Dendritic cell treated with granulocyte-macrophage colony-stimulating factor and Interleukin-4, amounts not matched to agents 40 ng/mL and 50 ng/mL, for 4 days (primary cell): ENCODE measurements at regions not wholly inside any gene's neighbourhood (a gene's known extent, or its start where the extent isn't known, plus 50 kb on each side); places are given as distances from the start of the nearest gene placed in this dataset.

ENCODE experiments used
- H3K27ac Mint-ChIP-seq: one replicate; pipeline ENCODE4 v1.8.0; 2022; ENCODE audit warnings: mild to moderate bottlenecking, mixed read lengths
- H3K27me3 Mint-ChIP-seq: one replicate; pipeline ENCODE4 v1.8.0; 2022; ENCODE audit warnings: mild to moderate bottlenecking, mixed read lengths
- H3K36me3 Mint-ChIP-seq: one replicate; pipeline ENCODE4 v1.8.0; 2022; ENCODE audit warnings: low read depth, mixed read lengths
- H3K4me1 Mint-ChIP-seq: one replicate; pipeline ENCODE4 v1.8.0; 2022; ENCODE audit warnings: low read depth, mixed read lengths
- H3K4me3 Mint-ChIP-seq: one replicate; pipeline ENCODE4 v1.8.0; 2022; ENCODE audit warnings: mild to moderate bottlenecking, moderate library complexity, mixed read lengths
- H3K9me3 Mint-ChIP-seq: one replicate; pipeline ENCODE4 v1.8.0; 2022; ENCODE audit warnings: mixed read lengths
- intact Hi-C: fragments of 100-400 bp; cut with micrococcal nuclease; formaldehyde crosslinking; loops from one replicate; pipeline ENCODE4 v1.15.0; 2022

DNA sequence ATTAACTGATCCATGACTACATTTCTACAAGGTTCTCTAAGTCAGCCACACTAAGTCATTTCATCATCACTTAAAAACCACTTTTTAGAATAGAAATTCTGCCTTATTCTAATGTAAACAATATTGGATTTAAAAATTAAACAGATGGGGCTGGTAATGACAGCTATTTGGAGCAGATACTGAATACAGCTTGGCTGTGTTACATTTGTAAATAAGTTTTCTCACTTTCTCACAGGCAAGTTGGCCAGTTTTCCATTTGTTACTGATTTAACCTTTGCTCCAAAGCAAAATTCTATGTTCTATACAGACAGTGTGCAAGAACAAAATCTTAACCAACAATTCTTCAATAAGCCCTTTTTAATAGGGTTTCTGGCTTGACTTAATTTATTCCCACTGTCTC is 370.7 kb downstream of the GRIA2 start:
- no peak overlapping the region for H3K4me3 Mint-ChIP-seq
- no peaks in the 10 kb centered on the region for H3K36me3 Mint-ChIP-seq
- H3K4me1 Mint-ChIP-seq = no peaks in the 10 kb centered on the region
- intact Hi-C loops = no loop called here
- no peak overlapping the region for H3K27ac Mint-ChIP-seq
- no peaks in the 10 kb centered on the region for H3K9me3 Mint-ChIP-seq
- no peaks in the 10 kb centered on the region for H3K27me3 Mint-ChIP-seq

DNA sequence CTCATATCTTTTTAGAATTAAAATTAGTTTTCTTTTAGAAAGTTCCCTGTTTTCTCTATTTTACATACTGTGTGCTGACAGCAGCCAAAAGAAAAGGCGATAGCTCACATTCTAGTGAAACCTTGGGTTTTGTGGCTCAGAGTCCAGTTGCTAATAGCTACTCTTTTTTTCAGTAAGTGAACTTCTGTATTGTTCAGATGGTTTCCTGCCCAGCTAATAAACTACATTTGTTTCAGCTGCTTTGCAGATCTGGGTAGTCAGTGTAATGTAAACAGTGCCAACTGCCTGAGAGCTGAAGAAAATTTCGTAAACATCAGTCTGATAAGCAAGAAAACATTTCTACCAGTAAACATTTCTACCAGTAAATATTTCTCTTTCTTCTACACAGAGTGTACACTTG is 370.2 kb downstream of the GRIA2 start:
- Mint-ChIP-seq H3K4me3 (no peak overlapping the region), H3K4me1 (no peaks in the 10 kb centered on the region), H3K9me3 (no peaks in the 10 kb centered on the region), H3K36me3 (no peaks in the 10 kb centered on the region), H3K27me3 (no peaks in the 10 kb centered on the region), H3K27ac (no peak overlapping the region)
- intact Hi-C loops = no loop called here

DNA sequence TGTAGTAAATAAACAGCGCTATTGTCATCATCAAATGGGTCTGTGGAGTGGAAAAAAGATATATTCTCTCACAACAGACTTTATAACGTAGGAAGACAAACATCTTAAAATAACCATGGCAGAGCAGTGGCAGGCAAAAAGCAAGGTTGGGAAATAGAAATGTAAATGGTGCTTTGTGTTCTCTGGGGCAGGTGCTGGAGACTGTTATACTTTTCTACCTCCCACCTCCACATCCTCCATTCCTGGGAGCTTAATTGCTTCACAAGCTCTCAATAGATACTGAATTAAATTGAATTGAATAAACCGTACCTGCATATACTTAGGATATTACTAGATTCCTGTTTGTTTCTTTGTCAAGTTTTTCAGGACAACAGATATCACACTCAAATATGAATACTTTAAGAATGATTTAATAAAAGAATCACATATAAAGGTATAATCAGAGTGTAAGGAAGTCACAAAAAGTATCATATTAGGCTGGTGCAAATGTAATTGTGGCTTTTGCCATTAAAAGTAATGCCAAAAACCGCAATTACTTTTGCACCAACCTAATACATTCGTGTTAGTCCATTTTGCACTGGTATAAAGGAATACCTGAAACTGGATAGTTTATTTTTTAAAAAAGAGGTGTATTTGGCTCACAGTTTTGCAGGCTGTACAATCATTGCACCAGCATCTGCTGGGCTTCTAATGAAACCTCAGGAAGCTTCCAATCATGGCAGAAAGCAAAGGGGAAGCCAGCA is 367.3 kb downstream of the GRIA2 start:
- Mint-ChIP-seq H3K4me3 (no peak overlapping the region), H3K36me3 (no peaks in the 10 kb centered on the region), H3K27me3 (no peaks in the 10 kb centered on the region), H3K27ac (no peak overlapping the region), H3K4me1 (no peaks in the 10 kb centered on the region), H3K9me3 (no peaks in the 10 kb centered on the region)
- intact Hi-C loops = no loop called here

DNA sequence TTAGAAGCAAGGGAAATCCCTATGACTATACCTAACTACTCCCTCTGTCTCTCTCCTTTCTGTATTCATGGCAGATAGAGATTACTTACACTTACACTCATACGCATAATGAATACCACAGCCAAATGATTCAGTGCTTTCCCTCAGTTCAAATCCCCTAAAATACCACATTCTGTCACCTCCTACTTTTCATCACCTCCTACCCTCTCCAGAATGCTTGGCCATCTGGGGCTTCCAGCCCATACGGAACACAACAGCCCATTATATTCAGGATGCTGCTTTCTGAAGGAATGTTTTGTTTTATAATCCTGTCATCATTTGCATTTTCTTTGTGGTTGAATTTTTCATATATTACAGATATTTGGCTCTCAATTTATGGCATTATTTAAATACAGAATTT is 361.6 kb downstream of the GRIA2 start:
- Mint-ChIP-seq H3K27ac (no peak overlapping the region), H3K27me3 (no peaks in the 10 kb centered on the region), H3K4me3 (no peak overlapping the region), H3K9me3 (no peaks in the 10 kb centered on the region), H3K36me3 (no peaks in the 10 kb centered on the region), H3K4me1 (no peaks in the 10 kb centered on the region)
- intact Hi-C loops = no loop called here

DNA sequence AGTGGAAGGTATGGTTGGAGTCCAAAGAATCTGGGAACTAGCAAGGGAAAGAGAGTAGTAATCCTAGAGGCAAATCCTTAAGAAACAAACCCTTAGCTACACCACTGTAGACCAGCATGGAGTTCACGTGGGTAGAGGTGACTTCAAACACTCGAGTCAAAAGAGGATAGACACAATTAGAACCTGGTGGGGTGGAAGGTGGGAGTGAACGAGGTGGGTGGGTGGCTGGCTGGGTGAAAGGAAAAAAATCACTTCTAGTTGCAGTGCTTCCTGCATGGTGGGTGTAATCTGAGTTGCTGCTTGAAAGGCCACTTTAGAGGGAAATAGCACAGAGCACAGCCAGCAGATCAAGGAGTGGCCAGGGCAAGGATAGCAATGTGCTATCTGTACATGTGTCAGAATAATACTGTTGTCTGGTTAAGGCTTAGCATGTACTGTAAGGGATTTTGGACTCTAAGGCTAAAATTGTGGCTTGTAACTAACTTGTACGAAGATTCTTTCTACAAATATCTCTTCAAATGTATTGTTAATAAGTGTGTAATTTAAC is 356.2 kb downstream of the GRIA2 start:
- intact Hi-C loops = no loop called here
- no peaks in the 10 kb centered on the region for H3K9me3 Mint-ChIP-seq
- H3K27ac Mint-ChIP-seq = no peak overlapping the region
- H3K4me3 Mint-ChIP-seq = no peak overlapping the region
- H3K27me3 Mint-ChIP-seq = no peaks in the 10 kb centered on the region
- H3K4me1 Mint-ChIP-seq = no peaks in the 10 kb centered on the region
- no peaks in the 10 kb centered on the region for H3K36me3 Mint-ChIP-seq

DNA sequence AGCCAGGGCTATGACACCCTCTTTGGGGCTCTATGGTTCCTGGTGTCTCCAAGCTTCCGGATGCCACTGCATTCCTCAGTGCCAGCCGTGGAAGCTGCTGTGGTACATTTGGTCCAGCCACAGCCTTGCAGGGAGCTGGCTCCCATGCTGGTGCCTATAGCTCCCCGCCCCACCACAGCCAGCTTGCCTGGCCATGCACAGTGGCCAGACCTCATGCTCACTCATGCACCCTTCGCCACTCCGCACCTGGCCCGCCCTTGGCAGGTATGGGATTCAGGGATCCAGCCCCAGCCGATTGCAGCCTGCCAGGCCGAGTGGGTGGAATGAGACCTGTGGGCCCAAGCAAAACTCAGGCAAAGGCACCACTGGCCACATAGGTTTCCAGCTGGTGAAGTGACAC is 354.8 kb downstream of the GRIA2 start:
- intact Hi-C loops = no loop called here
- Mint-ChIP-seq H3K27ac (no peak overlapping the region), H3K27me3 (no peaks in the 10 kb centered on the region), H3K4me1 (no peaks in the 10 kb centered on the region), H3K4me3 (no peak overlapping the region), H3K36me3 (no peaks in the 10 kb centered on the region), H3K9me3 (no peaks in the 10 kb centered on the region)

DNA sequence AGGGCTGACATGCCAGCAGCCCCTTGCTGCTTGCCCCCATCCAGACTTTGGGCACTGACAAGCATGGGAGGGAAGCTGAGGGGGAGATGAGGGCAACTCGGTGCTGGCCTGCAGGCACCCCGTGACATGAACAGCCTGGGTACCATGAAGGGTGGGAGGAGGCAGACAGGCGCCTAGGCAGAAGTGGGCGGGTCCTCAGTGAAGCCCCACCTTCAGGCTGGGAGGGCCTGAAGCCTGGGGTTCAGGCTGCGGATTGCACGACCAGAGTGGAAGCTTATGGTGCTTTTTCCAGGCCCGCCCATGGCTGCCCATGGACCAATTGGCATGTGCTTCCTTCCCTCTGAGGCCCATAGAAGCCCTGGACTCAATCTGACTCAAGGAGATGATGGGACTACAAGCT is 354.1 kb downstream of the GRIA2 start:
- no peaks in the 10 kb centered on the region for H3K4me1 Mint-ChIP-seq
- no peaks in the 10 kb centered on the region for H3K27me3 Mint-ChIP-seq
- H3K9me3 Mint-ChIP-seq = no peaks in the 10 kb centered on the region
- no peak overlapping the region for H3K4me3 Mint-ChIP-seq
- H3K27ac Mint-ChIP-seq = no peak overlapping the region
- no peaks in the 10 kb centered on the region for H3K36me3 Mint-ChIP-seq
- intact Hi-C loops = no loop called here

DNA sequence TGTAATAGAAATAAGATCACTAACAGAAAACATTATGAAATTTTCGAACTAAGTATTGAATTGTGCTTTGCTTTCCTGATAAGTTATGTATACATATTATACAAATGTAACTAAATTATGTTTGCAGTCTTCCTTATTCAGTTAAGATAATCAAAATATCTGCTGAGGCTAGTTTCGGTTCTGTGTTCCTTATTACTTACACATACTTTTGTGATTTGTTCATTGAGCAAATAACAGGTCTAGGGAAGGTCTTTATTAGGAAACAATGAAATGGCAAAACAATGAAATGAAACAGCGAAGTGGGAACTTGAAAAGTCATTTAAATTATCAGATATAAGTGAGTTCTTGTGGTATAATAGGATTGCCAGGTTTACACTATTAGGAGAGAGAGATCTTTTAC is 352.4 kb downstream of the GRIA2 start:
- no peak overlapping the region for H3K4me3 Mint-ChIP-seq
- H3K27ac Mint-ChIP-seq = no peak overlapping the region
- H3K27me3 Mint-ChIP-seq = no peaks in the 10 kb centered on the region
- H3K4me1 Mint-ChIP-seq = no peaks in the 10 kb centered on the region
- no peaks in the 10 kb centered on the region for H3K36me3 Mint-ChIP-seq
- no peaks in the 10 kb centered on the region for H3K9me3 Mint-ChIP-seq
- intact Hi-C loops = no loop called here

DNA sequence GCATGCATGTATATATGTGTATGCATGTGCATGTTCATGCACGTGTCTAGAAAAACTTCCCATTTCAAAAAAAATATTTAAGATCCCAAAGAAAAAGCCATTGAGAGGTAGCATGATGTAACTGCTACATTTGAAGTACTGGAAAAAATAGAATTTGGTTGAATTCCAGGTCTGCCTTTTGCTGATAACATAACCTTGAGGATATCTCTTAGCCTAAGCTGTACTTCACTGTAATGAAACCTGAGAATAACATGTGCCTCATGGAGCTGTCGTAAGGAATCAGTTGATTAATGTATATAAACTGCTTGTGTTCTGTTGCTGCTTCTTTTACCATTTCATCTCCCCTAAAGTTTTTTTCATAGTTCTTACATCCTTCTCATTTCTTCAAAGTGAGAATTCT is 351.8 kb downstream of the GRIA2 start:
- no peaks in the 10 kb centered on the region for H3K9me3 Mint-ChIP-seq

DNA sequence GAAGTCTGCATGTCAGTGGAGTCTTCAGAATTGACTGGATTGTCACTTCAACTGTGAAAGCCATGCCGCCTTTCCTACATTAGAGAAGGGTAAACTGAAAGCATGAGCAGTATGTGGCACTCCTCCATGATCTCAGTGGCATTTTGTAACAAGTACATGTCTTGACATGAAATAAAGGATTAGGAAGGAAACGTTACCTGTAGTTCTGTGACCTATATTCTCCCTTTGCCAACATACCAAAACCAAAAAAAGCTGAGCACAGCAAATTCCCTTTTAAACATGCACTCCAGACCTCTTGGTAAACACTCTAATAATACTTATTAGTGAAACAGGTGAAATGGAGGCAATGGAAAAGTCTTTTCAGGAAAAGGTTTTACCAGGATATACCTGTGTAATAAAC is 344.2 kb downstream of the GRIA2 start:
- H3K27ac Mint-ChIP-seq = no peak overlapping the region
- no peaks in the 10 kb centered on the region for H3K9me3 Mint-ChIP-seq
- no peaks in the 10 kb centered on the region for H3K36me3 Mint-ChIP-seq
- no peaks in the 10 kb centered on the region for H3K27me3 Mint-ChIP-seq
- H3K4me1 Mint-ChIP-seq = no peaks in the 10 kb centered on the region
- intact Hi-C loops = no loop called here
- H3K4me3 Mint-ChIP-seq = no peak overlapping the region

More for the DNA sequence above, 351.8 kb downstream of the GRIA2 start:
- Mint-ChIP-seq H3K4me3 (no peak overlapping the region), H3K27ac (no peak overlapping the region), H3K4me1 (no peaks in the 10 kb centered on the region), H3K36me3 (no peaks in the 10 kb centered on the region), H3K27me3 (no peaks in the 10 kb centered on the region)
- intact Hi-C loops = no loop called here

DNA sequence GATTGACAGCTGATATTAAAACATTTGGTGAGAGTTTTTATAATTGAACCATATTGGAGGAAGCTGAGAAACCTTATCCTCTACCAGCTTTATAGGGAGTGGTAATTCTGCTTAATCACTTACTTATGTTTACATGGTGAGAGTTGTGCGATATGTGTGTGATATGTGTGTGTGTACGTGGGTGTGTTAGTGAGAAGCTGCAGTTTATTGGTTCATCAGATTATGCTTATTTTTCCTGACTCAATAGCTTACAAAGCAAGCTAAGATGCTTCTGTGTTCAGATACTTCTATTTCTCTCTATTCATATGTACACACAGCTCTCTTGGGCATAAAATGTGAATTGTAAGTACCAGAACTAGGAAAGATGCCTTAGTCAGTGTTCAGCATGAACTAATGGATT is 343.7 kb downstream of the GRIA2 start:
- intact Hi-C loops = no loop called here
- no peaks in the 10 kb centered on the region for H3K9me3 Mint-ChIP-seq
- no peaks in the 10 kb centered on the region for H3K4me1 Mint-ChIP-seq
- H3K36me3 Mint-ChIP-seq = no peaks in the 10 kb centered on the region
- no peaks in the 10 kb centered on the region for H3K27me3 Mint-ChIP-seq
- no peak overlapping the region for H3K4me3 Mint-ChIP-seq
- no peak overlapping the region for H3K27ac Mint-ChIP-seq

DNA sequence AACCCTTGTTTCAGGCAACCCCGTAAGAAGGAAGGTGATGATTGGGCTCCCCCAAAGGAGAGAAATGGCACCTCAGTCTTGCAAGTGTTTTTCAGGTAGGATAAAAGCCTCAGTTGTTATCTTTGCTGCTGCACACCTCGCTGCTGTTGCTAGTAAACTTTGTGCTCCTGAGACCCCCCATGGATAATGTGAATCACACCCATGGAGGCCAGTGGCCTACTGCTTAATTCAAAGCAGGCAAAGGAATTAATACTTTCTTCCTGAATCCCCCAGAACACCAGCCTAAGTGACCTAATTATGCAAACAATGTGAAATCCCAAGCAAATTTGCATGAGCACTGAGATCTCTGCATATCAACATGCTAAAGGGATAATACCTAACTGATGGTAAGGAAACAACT is 337.5 kb downstream of the GRIA2 start:
- no peak overlapping the region for H3K4me3 Mint-ChIP-seq
- H3K27ac Mint-ChIP-seq = no peak overlapping the region
- peaks cover 7% of the 10 kb centered on the region for H3K9me3 Mint-ChIP-seq
- intact Hi-C loops = no loop called here
- H3K36me3 Mint-ChIP-seq = no peaks in the 10 kb centered on the region
- no peaks in the 10 kb centered on the region for H3K4me1 Mint-ChIP-seq
- no peaks in the 10 kb centered on the region for H3K27me3 Mint-ChIP-seq

DNA sequence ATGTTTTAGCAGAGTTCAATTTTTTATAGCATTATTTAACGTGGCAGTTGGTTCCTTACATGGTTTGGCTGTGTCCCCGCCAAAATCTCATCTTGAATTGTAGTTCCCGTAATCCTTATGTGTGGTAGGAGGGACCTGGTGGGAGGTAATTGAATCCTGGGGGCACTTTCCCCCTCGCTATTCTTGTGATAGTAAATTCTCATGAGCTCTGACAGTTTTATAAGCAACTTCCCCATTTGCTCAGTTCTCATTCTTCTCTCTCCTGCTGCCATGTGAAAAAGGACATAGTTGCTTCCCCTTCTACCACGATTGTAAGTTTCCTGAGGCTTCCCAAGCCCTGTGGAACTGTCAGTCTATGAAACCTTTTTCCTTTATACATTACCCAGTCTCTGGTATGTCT is 329.5 kb downstream of the GRIA2 start:
- no peaks in the 10 kb centered on the region for H3K36me3 Mint-ChIP-seq
- H3K4me1 Mint-ChIP-seq = no peaks in the 10 kb centered on the region
- no peaks in the 10 kb centered on the region for H3K27me3 Mint-ChIP-seq
- no peak overlapping the region for H3K27ac Mint-ChIP-seq
- intact Hi-C loops = no loop called here
- no peak overlapping the region for H3K4me3 Mint-ChIP-seq
- peaks cover 12% of the 10 kb centered on the region for H3K9me3 Mint-ChIP-seq

DNA sequence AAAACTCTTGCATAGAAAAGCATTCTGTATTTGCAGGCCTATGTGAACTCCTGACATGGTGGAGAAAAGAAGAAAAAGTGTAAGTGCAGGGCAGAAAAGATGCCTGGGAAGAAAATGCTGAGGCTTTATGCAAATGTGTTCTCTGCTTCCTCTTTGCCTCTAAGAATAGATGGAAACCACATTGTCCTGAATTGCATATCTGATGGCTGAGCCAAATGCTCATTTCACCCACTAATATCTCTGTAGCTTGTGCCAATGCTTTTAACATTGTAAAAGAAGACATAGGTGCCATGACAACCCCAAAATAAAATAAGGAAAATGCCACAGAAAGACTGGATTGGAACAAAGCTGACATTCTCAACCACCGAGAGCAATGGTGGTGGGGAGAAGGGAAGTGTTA is 307.4 kb downstream of the GRIA2 start:
- H3K4me1 Mint-ChIP-seq = no peaks in the 10 kb centered on the region
- no peaks in the 10 kb centered on the region for H3K27me3 Mint-ChIP-seq
- intact Hi-C loops = no loop called here

DNA sequence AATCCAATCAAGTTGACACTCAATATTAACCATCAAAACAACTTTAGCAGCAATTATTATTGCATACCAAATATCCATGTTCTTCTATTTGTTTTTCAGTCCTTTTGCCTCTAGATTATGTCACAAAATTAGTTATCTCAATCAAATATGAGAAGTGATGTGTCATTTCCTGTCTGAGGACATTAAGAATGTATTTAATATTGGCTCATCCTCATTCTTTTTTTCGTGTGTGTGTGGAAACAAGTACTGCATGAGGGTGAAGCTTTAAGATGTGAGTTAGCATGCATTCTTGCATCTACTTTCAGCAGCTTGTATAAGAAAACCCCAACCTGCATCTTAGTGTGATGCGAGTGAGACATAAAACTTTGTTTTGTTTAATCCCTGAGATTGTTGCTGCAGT is 301.4 kb downstream of the GRIA2 start:
- intact Hi-C loops = no loop called here
- Mint-ChIP-seq H3K4me3 (no peak overlapping the region), H3K36me3 (no peaks in the 10 kb centered on the region), H3K27me3 (no peaks in the 10 kb centered on the region), H3K9me3 (peaks cover 28% of the 10 kb centered on the region), H3K27ac (no peak overlapping the region), H3K4me1 (no peaks in the 10 kb centered on the region)

More for the DNA sequence above, 307.4 kb downstream of the GRIA2 start:
- Mint-ChIP-seq H3K9me3 (peaks cover 50% of the 10 kb centered on the region), H3K27ac (no peak overlapping the region), H3K36me3 (no peaks in the 10 kb centered on the region), H3K4me3 (no peak overlapping the region)
